ENCODE measurements at regions not wholly inside any gene's neighbourhood (a gene's known extent, or its start where the extent isn't known, plus 50 kb on each side); places are given as distances from the start of the nearest gene placed in this dataset.
"Not testable (repeated sequence)": the region's sequence is repeated elsewhere in the genome, so short reads cannot be mapped to it uniquely, and the experiment has no call there.

DNA sequence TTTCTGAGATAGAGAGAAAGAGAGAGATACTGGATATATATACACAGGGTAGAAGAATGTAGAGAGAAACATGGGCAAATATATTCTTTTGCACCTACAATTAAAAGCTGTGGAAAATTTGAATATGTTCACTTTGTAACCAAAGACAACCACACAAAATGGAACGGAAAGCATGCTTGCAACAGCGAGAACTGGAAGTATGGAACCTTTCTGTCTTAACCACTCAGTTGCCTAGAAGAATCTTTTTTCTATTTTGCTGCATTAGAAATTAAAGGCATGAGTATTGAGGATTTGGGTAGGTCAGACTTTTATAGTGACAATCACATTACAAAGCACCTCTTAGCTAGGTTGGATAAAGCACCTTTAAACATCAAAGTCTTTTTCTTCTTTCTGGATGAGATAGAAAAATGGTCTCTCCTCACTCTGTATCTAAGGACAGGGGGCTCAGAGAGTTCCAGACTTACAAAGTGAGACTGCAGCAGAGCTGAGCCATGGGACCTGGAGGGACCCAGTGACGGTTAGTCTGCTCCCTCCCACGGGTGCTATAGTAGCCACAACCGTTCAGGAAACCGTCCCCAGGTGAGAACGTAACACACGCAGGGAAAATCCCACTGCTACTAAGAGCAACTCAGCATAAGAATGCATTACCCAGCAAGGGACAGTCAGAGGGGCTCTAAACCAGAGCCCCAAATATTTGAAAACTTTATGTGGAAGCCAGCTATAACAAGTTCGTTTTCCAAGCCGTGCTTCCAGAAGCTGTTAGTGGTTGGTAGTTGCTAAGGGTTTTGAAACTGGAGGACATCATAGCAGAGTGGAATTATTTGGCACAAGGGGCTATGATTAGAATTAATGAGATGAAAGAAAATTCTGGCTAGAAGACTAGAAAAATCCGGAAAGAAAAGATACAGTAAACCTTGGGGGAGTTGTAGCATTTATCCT, 97.1 kb downstream of the DAD1 start:
- DNase-seq: no peak

DNA sequence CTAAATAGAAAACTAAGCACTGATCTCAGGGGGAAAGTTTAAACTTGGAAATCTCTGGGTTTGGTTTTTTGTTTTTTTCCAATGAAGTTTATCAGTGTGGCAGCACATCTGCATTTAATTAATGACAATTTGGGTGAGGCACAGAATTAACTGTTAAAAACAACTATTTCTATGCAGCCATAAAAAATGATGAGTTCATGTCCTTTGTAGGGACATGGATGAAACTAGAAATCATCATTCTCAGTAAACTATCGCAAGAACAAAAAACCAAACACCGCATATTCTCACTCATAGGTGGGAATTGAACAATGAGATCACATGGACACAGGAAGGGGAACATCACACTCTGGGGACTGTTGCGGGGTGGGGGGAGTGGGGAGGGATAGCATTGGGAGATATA, 98.0 kb downstream of the DAD1 start:
- not testable (repeated sequence) for DNase-seq

DNA sequence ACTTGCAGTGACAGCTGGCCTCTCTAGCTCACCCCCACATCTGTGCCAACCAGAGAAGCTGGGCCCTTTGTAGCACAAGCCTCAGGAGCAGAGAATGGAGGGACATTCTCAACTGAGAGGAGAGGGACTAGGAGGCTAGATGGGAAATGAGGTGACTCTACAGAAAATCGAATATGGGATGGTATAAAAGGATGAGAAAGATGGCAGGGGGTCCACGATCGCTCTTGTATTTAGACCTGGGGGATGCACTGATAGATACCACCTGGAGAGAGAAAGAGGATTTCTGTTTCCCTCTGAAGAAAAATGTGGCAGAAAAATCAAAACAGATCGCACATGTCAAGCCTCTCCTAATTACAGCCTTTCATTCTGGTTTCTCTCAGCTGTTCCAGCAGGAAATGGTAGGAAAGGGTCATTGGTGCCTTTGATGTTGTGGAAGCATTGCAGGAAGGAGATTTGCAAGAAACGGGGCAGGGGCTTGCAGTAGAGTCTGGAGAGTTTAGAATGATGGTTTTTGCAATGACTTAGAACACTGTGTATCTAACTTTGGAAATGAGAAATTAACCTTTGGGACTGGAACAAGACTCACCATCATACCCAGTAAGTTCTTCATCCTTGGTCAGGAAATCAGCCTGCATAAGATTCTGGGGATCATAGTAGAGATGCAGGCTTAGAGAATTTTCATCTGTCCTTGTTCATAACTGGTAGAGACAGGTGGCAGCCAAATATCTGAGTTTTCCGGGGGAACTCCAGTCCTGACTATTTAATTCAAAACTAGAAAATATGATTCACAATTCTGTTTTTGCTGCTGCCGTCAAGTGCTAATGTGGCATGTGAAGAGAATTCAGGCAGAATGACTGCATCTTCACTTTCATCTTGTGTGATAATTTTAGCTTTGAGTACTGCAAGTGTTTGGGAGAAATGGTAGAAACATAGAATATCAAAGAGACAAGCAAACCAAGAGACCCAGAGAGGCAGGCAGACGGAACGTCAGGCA, 98.8 kb downstream of the DAD1 start:
- DNase-seq: no peak

DNA sequence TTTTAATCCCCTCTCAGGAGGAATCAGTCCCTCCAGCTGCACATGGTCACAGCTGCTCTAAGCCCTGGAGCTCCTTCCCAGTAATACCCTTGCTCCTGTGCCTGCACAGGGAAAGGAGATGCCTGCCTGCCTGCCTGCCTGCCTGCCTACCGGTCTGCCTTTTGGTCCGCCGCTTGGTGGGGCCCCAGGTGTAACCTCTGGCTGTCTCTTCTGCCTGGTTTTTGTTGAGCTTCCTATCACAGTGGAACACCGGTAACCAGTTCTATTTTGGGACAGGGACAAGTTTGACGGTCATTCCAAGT, 99.8 kb downstream of the DAD1 start:
- DNase-seq: no peak

DNA sequence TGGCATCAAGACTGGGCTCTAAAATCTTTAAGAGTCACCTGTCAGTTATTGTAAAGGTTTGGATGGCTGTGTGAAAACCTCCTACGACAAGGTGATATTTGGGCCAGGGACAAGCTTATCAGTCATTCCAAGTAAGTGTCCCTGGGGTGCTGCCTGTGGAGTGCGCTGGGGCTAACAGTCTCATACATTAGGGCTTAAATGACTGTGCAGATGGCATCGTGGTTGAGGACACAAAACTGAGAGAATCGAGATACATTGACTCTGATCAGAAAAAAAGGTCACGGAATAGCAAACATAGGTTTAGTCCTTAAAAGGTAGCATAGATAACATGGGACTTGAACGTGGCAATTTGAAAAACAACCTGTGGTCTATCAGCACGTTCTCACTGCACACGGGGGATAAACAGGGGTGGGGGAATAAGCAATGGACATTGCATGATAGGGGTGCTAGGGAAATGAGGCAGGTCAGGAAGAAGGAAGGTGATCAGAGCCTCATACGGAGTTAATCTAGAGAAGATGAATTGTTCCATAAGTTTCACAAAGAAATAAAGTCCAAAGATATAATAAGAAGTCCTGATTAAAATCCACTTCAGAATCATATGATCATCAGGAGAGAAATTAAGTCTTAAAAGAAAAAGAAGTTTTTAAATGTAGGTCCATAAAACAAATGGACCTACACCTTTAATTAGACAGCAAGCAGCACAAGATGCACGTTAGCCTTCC, 100.3 kb downstream of the DAD1 start:
- no peak for DNase-seq

DNA sequence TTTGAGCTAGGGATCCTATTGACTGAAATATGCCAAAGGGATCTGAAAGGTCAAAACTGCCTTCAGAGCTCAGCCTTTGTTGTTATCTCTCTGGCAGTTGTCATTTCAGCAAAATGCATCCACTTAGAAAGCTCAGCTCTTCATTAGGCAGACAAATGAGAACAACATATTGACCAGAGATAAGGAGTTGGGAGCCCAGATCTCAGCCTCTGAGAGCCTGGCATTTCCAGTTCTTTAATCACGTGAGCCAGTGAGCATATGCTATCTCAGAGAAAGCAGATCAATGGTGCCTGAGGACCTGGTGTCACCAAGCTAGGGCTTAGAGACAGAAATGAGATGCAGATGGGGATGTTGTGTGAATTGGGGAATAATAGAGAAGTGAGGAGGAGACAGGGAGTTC, 101.1 kb downstream of the DAD1 start:
- DNase-seq: no peak

DNA sequence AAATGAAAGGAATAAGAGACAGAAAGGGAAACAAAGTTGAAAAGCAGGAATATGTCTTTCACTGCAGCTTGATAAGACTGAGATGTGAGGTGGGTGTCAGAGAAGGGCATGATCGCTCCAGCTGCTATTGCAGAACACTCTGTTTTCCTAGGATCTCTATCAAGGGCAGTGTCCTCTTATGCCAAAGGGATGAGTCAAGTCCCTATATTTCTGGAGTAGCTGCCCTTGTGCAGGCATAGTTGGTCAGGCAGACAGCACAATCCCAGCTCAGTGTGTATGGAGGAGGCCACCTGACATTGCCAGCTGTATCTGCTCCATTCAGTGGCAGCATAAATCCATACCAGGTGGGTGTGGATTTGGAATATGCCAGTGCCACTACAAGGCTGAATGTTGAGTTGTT, 101.6 kb downstream of the DAD1 start:
- DNase-seq: no peak

DNA sequence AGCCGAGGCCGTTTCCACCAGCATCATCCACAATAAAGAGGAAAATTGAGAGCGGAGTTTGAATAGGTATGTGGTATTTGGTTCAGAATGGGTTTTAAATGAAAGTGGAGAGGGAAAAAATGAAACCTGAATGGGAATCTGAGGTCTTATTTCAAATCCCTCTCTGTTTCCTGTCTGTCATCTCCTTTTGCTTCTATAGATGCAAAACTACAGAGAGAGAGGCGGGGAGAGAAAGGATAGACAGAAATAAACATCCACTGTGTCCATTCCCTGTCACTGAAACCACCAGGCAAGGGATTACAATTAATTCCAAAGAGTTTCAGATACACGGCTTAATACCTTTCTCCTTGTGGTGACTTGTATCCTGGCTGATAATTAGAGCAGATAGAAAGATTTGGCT, 102.3 kb downstream of the DAD1 start:
- no peak for DNase-seq

DNA sequence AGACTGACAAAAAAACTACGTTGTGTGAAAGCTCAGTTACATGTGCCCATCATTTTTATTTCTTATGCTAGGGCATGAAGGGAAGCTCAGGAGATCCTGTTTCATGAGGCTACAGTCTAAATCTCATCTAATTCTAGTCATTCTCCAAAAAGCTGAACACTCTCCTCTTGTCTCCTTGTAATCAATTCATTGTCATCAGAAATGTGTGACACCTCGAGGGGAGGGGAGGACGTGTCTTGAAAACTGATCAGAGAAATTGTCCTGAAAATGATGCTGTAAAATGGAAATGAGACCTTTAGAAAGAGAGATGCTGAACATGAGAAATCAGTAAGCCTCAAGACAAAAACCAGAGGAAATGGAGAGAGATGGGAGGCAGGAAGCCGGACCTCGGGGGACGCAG, 103.4 kb downstream of the DAD1 start:
- DNase-seq: no peak

DNA sequence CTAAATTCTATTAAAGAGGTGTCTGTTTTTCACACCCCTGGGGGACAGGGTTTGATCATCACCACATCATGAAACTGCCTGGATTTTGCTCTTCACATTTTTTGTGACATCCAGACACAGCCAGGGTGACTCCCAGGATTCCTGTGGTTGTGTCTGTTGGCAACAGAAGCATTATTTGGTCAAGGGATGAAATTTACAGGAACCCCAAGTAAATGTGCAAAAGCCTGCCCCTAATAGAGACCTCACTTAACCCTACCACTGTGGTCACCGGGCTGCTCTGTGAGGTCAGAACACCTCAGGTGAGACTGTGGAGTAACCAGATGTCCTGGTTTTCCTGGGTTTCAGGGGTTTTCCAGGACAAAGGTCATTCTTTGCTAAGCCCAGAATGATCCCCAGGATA, 103.8 kb downstream of the DAD1 start:
- no peak for DNase-seq

DNA sequence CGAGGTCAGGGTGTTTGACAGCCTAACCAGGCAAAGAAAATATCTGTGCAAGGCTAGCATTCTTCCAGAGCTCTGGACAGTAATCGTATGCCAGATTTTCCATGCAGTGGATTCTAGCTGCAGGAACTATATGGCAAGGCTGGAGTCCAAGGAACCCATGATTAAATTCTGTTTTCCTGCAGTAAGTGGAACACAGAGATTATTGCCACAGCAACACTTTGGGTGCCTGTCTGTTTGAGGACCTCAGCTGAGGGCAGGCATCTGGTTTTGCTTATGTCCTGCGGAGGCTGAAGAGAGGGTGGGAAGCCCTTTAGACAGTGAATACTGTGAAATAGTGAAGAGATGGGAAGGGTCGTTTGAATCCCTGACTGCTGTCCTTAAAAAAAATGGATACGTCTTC, 104.4 kb downstream of the DAD1 start:
- no peak for DNase-seq

DNA sequence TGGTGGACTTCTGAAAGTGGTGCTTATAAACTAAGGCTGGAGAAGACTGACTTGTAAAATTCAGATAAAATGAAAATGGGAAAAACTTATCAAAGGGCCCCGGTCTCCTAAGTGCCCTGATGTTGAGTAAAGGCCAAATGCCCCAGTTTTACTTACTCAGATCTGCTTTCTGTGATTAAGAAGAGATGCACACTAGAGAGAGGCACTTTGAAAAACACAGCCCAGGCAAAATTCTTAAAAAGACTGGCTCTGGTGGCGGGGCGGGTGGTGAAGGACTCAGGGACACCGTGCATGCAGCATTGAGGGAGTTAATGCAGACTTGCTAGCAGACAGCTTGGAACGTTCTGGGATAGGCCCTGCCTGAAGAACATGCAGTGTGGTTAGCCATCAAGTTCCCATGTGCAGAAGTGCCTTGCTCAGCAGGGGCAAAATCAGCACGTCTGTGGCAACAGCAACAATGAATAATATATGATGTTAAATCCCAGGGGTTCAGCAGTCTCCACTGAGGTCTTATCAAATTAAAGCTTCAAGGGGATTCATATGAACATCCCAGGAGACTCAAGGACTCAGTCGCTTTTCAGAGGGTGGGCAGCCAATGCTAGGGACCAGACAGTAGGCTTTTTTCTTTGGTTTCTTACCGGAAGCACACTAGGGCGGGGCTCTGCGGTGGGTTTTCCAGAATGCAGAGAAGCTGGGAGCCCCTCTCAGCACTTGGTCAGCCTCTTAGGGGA, 105.0 kb downstream of the DAD1 start:
- DNase-seq: no peak

DNA sequence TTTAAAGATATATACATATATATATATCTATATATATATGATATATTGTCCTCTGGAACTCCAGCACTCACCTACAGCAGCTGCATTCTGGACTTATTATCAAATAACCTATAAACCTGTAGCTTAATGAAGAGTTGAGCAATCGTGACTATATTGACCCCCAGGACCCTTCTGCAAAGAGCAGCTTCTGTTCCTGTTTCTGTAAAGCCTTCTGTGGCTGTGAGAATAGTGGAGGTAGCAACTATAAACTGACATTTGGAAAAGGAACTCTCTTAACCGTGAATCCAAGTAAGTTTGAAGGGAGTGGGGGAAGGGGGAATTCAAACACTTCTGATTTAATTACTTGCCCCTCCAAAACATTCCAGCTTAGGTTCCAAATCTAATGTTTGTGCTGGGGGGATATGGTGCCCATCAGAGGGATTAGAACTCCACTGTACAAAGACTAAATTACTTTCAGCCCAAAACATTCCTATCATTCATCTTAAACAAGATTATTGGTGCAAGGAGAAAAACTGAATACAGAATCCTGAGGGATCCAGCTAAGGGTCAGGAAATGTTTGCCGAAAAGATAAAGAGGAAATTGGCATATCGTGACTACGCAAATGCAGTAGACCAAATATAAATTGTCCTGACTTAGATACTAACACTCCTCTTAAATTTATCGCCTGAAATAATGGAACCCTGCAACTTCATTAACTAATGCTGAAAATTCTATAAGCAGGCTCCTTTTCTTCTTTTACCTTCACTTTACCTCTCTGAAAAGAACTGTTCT, 106.1 kb downstream of the DAD1 start:
- DNase-seq: no peak

DNA sequence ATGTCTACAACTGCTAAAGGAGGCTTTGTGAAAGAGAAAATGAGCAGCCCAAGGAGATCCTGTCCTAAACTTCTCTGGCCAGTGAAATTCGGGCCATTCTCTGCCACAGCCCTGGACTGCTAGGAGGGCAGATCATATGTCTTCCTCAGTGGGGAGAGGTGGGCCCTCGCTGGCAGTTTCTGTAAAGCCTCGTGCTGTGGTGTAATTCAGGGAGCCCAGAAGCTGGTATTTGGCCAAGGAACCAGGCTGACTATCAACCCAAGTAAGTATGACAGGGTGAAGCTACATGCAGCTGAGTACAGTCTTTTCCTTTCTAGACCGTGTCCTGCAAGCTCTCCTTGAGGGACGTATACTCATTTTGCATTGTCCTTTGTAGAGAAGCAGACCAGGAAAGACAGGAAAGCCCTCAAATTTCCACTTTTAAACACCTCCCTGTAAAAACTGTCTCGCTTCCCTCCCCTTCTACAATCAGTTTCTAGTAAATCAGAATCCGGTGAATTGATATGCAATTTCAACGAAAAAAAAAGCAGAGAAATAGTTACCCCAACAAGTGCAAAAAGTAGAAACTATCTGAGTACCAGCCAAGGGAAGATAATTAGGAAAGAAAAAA, 106.8 kb downstream of the DAD1 start:
- DNase-seq: no peak

DNA sequence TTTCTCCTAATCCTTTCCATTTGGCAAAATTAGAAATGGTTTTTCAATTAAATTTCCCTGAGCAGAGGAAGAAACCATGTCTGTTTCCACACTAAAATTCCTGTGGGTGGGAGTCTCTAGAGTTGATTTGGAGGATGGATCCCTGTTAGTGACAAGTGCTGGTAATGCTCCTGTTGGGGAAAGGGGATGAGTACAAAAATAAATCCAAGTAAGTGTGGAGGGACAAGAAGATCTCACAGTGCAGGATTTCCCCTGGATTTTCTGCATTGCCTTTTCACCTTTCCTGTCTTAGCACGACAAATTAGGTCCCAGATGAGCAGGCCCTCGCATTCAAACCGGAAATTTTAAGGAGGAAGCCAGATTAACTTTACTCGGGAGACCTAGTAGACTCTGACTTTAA, 107.5 kb downstream of the DAD1 start:
- no peak for DNase-seq

DNA sequence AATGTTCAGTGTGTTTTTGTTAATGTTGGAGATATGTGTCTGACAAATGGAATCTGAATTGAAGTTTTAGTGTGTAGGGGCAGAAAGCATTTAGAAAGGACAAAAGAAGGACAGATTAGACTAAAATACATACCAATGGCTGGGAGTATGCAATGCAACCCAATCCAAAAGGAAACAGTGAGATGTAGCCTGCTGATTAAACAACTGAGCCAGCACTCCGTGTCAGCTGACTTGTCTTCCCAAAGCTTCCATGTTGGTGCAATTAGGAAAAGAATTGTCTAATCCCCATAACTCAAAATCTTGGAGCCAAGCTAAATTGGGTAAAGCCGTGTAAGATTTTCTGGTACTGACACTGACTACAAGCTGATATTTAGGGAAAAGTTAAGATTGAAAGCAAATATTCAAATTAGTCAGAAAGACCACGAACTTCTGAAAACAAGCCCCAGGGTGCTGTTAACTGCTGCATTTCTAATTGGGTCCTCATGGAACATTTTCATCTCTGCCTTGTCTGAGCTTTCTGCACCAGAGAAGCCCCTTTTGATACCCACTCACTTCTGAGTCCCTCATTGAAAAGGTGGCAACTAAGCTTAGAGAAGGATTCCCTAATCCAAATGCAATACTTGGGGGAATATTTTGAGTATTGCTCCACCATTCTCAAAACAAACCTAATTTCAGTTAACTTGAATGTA, 109.1 kb downstream of the DAD1 start:
- no peak for DNase-seq

DNA sequence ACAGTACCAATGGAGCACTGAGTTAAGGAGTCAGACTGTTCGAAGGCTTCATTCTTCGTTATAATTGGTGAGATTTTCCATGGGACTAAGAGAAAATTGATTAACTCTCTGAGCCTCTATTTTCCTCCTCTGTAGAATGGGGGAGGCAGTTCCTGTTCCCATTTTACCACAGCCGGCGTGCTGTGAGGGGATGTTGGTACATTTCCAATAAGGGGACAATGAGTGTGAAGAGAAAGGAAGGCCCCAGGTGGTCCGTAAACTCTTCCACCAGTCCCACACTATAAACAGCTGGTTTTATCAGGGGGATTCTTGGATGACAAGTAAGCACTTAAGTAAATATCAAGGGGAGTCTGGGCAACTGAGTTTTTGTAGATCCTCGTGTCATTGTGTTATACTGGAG, 109.9 kb downstream of the DAD1 start:
- DNase-seq: no peak

DNA sequence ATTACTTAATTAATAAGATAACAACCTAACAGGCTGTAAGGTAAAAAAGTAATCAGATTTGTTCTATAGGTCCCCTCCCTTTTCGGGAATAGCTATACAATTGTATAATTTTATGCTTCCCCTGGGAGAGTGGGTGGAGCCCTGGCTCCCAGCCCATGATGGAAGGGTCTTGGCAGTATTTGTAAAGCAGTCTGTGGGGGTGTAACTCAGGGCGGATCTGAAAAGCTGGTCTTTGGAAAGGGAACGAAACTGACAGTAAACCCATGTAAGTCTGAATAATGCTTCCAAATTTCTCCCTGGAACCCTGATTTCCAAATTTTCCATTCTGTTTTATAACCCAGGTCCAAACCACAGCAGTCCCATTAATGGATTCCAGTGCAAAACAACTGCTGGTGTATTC, 110.4 kb downstream of the DAD1 start:
- no peak for DNase-seq

DNA sequence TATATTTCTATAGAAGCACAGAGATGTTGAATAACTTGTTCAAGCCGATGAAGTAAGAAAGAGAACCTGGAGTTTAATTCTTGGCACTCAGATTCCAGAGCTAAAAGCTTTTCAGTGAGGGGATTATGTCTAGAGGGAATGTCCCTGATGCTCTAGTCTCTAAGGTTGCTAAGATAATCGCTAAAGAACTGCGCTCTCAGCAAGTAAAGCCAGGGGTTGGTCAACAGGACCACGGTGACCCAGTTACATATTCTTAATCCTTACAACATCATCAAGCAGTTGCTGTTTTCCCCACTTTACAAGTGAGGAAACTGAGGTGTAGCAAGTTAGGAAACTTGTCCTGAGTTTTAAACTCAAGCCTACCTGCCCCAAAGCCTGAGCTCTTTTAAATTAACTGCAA, 110.8 kb downstream of the DAD1 start:
- DNase-seq: no peak

DNA sequence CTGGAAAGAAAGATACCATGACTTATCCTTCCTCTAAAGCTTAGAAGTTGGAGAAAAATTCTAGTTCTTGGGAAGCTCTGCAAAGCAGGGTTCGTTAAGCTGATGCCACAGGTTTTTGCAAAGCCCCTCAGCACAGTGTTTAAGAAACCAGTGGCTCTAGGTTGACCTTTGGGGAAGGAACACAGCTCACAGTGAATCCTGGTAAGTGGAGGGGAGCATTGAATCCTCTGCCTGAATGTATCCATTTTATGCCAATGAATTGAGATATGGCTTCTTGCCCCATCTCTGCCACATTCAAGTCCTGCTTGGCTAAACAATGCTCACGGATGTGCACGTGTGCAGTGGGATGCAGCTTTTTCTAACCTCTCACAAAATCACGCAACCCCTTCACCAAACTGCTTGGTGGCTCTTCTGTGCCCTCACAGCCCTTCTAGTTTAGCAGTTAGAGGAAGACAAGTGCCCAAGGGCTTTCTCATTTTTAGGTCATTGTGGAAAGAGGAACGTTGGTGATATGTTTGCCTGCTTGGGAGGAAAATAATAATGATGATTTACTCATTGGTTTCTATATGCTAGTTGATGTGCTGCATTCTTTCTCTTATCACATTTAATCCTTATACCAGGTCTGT, 111.3 kb downstream of the DAD1 start:
- DNase-seq: no peak
